SK-N-MC (cell line): ENCODE measurements at regions not wholly inside any gene's neighbourhood (a gene's known extent, or its start where the extent isn't known, plus 50 kb on each side); places are given as distances from the start of the nearest gene placed in this dataset.

ENCODE experiments used
- EZH2 ChIP-seq: fragments of 200-600 bp; sonication (generic); IDR thresholded peaks from one replicate; pipeline ENCODE4 v1.6.1; 2017; ENCODE audit warnings: antibody characterized with exemption
- FOXP2 ChIP-seq: optimal IDR thresholded peaks from 2 replicates; pipeline ENCODE3; 2011; ENCODE audit warnings: mild to moderate bottlenecking, moderate library complexity; ENCODE audit not compliant: insufficient read depth; ENCODE audit errors: extremely low read length, control extremely low read depth
- POLR2AphosphoS5 ChIP-seq: IDR thresholded peaks from 2 replicates; pipeline ENCODE4 v1.6.1; 2012; ENCODE audit warnings: mild to moderate bottlenecking, low read depth, low read length, borderline replicate concordance

DNA sequence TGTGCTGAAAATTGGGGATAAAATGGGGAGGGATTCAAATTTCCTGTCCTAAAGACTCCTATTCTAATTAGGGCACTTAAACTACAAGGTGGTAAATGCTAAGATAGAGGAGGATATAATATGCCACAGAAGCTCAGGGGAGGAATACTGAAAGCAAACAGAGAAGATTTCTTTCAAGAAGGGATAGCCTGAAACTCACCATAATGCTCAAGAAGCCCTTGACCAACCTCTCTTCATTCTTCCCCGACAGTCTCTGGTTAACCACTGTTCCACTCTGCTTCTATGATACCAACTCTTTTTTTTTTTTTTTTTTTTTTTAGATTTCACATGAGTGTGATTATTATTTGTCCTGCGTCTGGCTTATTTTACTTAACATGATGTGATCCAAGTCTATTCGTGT is 398.2 kb upstream of the FRG2C start:
- TF ChIP-seq EZH2: no peak
- TF ChIP-seq POLR2AphosphoS5: no peak
- TF ChIP-seq FOXP2: no peak
